ENCODE measurements at regions not wholly inside any gene's neighbourhood (a gene's known extent, or its start where the extent isn't known, plus 50 kb on each side); places are given as distances from the start of the nearest gene placed in this dataset.

DNA sequence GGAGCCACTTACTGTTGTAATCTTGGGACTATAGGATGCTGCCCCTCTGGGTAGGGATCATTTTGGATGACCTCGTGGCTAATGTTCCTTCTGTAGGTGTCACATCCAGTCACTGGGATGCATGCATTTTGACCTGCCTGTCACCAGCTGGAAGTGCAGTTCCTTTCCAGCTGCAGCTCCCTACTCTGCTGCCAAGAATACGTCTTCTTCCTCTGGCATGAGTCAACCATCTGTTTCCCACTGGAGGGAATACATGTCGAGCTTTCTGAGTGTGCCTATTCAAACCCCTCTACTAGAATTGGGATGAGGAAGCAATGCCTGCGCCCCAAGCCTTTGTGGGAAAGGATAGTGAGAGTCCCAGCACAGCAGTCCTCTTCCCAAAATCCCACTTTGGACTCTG is 415.5 kb upstream of the ADAMTS5 start:
- TF ChIP-seq, protein P1, sequence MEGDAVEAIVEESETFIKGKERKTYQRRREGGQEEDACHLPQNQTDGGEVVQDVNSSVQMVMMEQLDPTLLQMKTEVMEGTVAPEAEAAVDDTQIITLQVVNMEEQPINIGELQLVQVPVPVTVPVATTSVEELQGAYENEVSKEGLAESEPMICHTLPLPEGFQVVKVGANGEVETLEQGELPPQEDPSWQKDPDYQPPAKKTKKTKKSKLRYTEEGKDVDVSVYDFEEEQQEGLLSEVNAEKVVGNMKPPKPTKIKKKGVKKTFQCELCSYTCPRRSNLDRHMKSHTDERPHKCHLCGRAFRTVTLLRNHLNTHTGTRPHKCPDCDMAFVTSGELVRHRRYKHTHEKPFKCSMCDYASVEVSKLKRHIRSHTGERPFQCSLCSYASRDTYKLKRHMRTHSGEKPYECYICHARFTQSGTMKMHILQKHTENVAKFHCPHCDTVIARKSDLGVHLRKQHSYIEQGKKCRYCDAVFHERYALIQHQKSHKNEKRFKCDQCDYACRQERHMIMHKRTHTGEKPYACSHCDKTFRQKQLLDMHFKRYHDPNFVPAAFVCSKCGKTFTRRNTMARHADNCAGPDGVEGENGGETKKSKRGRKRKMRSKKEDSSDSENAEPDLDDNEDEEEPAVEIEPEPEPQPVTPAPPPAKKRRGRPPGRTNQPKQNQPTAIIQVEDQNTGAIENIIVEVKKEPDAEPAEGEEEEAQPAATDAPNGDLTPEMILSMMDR (IDR thresholded peaks at IDR 0.05), result no peak
- 42 to 50% methylated on average over 4 of the region's 4 CpGs for WGBS, 2 donors
- Histone ChIP-seq H3K27me3 (no peaks in the 10 kb centered on the region), H3K9me3 (peaks cover 0 to 27% (median 0%) of the 10 kb centered on the region in 11 donors), H3K27ac (peak overlapping the region in 1 of 10 donors; percentile 4), H3K36me3 (no peaks in the 10 kb centered on the region), H3K4me3 (no peak overlapping the region), H3K4me1 (peaks cover 0 to 22% (median 4%) of the 10 kb centered on the region in 9 donors)
- ATAC-seq (peak in 4 of 8 donors; percentile 42 to 75 (median 67)), DNase-seq (no peak)
- intact Hi-C loops (cut with DNase I), result no loop called here

DNA sequence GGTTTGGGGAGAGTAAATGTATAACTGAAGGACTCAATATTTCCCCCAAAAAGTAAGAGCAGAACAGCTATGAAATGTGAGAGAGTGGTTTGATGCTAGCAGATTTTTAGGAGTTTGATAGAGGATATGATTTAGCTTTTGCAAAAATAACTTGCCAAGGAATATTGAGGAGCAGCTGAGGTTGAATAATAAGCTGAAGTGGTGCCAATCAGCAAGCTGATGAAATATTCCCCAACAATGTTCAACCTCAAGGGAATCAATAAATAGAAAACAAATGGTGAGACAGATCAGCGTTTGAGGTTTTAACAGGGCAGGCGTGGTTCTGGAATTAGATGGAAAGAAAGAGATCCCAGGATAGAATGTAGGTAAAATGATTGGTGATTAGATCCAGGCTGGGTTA is 413.4 kb upstream of the ADAMTS5 start:
- peak in 1 of 8 donors; percentile 25 for ATAC-seq
- intact Hi-C loops (cut with DNase I), result no loop called here
- no peaks in the 10 kb centered on the region for H3K27me3 ChIP-seq
- TF ChIP-seq, protein P1 (IDR thresholded peaks at IDR 0.05), result no peak
- 62% methylated on average over 2 of the region's 2 CpGs for WGBS, 2 donors
- DNase-seq, result no peak
- no peak overlapping the region for H3K4me3 ChIP-seq
- H3K27ac ChIP-seq, result peak overlapping the region in 2 of 10 donors; percentile 20 to 43
- peaks cover 0 to 13% (median 0%) of the 10 kb centered on the region in 11 donors for H3K9me3 ChIP-seq
- no peaks in the 10 kb centered on the region for H3K36me3 ChIP-seq
- H3K4me1 ChIP-seq, result peaks cover 0 to 22% (median 4%) of the 10 kb centered on the region in 9 donors

DNA sequence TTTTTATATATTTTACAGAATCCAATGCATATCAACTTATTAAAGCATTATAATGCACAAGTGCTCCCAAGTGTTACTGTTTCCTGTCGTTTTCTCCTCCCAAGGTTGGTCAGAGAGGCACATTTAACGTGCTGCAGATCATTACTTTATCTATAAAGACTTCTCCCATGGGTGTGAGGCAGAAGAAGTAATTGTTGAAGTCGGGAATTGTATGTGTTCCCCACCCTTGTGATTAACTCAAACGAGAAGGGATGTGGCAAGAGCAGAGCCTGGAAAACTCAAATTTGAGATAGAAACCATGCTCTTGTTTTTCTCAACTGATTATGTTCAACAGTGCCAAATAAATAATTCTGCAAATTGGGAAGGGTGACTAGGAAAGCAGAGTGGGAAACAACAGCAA is 412.5 kb upstream of the ADAMTS5 start:
- no peaks in the 10 kb centered on the region for H3K36me3 ChIP-seq
- DNase-seq (no peak), ATAC-seq (peak in 1 of 8 donors; percentile 11)
- WGBS, 2 donors, result 38 to 48% methylated on average over 4 of the region's 4 CpGs
- peaks cover 0 to 4% (median 0%) of the 10 kb centered on the region in 11 donors for H3K9me3 ChIP-seq
- intact Hi-C loops (cut with DNase I), result loop anchor here in 1 of 10 donors (10.0 kb wide), 1 partner anchor 75 kb away; no protein-coding TSS in a partner anchor
- H3K4me3 ChIP-seq, result no peak overlapping the region
- TF ChIP-seq, protein P1 (IDR thresholded peaks at IDR 0.05), result no peak
- H3K27ac ChIP-seq, result no peak overlapping the region
- H3K4me1 ChIP-seq, result peaks cover 0 to 22% (median 4%) of the 10 kb centered on the region in 9 donors
- no peaks in the 10 kb centered on the region for H3K27me3 ChIP-seq

DNA sequence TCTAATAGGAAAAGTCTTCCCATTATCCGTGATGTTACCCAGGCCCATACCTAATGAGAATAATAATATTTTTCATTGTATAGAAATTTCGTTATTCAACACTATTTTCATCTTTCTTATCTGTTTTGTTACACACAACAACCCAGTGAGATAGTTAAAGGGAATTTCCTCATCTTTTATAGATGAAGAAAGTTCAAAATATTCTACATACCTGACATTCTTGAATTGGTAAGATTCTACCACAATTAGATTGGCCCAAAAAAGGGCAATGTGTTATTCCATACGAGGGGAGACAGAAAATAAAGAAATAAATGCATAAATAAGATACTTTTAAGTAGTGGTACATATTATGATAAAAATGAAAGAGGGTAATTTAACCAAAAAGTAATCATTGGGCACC is 405.5 kb upstream of the ADAMTS5 start:
- no peaks in the 10 kb centered on the region for H3K9me3 ChIP-seq
- DNase-seq, result no peak
- peak overlapping the region in 2 of 10 donors; percentile 25 to 33 for H3K27ac ChIP-seq
- ATAC-seq, result no peak
- H3K36me3 ChIP-seq, result no peaks in the 10 kb centered on the region
- 86 to 88% methylated on average over 3 of the region's 3 CpGs for WGBS, 2 donors
- H3K4me3 ChIP-seq, result no peak overlapping the region
- intact Hi-C loops (cut with DNase I), result loop anchor here in 1 of 10 donors (10.0 kb wide), 1 partner anchor 82 kb away; no protein-coding TSS in a partner anchor
- H3K4me1 ChIP-seq, result peaks cover 2 to 36% (median 31%) of the 10 kb centered on the region in 9 donors
- H3K27me3 ChIP-seq, result no peaks in the 10 kb centered on the region
- TF ChIP-seq, protein P1 (IDR thresholded peaks at IDR 0.05), result no peak

All from heart right ventricle (tissue), 16 donors.